ENCODE measurements at regions not wholly inside any gene's neighbourhood (a gene's known extent, or its start where the extent isn't known, plus 50 kb on each side); places are given as distances from the start of the nearest gene placed in this dataset.
A peak's percentile ranks its signal among the peaks of the same experiment; 100 is the strongest.
"Not testable (repeated sequence)": the region's sequence is repeated elsewhere in the genome, so short reads cannot be mapped to it uniquely, and the experiment has no call there.

- no peak overlapping the region for H3K27ac ChIP-seq (ENCODE audit: insufficient read depth, low read length)
- no peaks in the 10 kb centered on the region for H3K27me3 ChIP-seq (ENCODE audit: control insufficient read depth, insufficient read depth, low read length)
- H3K79me2 ChIP-seq (ENCODE audit: control insufficient read depth, insufficient read depth, low read length), result no peaks in the 10 kb centered on the region
- H3K9me3 ChIP-seq (ENCODE audit: control insufficient read depth, insufficient read depth, low read depth, low read length), result no peaks in the 10 kb centered on the region
- no peak overlapping the region for H2AFZ ChIP-seq (ENCODE audit: low read length)
- no peak overlapping the region for H3K4me3 ChIP-seq (replicated peaks in 1 of 4; ENCODE audit: control extremely low read depth in 1 of 4, insufficient read depth in 1 of 4, low read depth in 3 of 4, low read length in 4 of 4)
- no peak for TF ChIP-seq EZH2 (IDR thresholded peaks at IDR 0.05; ENCODE audit: low read length, missing control alignments)
- H3K4me2 ChIP-seq (ENCODE audit: extremely low read depth, insufficient read depth, low read length), result no peak overlapping the region
- no peaks in the 10 kb centered on the region for H3K36me3 ChIP-seq (ENCODE audit: control insufficient read depth, insufficient read depth, low read length)
- H3K4me1 ChIP-seq (ENCODE audit: control insufficient read depth, extremely low read depth, insufficient read depth, low read length), result no peaks in the 10 kb centered on the region
- H3K9ac ChIP-seq (ENCODE audit: insufficient read depth, low read length), result no peak overlapping the region
- no peaks in the 10 kb centered on the region for H4K20me1 ChIP-seq (ENCODE audit: control insufficient read depth, extremely low read depth, insufficient read depth, low read length)
- DNase-seq (ENCODE audit: low read depth in 2 of 2), result peak in 1 of 2 donors; percentile 13
These were observed 249.9 kb downstream of the SHOX2 start for GRCh38 chr3:157856078-157856939.

- not testable (repeated sequence) for H3K4me2 ChIP-seq (ENCODE audit: extremely low read depth, insufficient read depth, low read length); H3K27ac ChIP-seq (ENCODE audit: insufficient read depth, low read length); H3K4me3 ChIP-seq (replicated peaks in 1 of 4; ENCODE audit: control extremely low read depth in 1 of 4, insufficient read depth in 1 of 4, low read depth in 3 of 4, low read length in 4 of 4); H3K4me1 ChIP-seq (ENCODE audit: control insufficient read depth, extremely low read depth, insufficient read depth, low read length); H3K79me2 ChIP-seq (ENCODE audit: control insufficient read depth, insufficient read depth, low read length); H3K27me3 ChIP-seq (ENCODE audit: control insufficient read depth, insufficient read depth, low read length); H3K9me3 ChIP-seq (ENCODE audit: control insufficient read depth, insufficient read depth, low read depth, low read length); H2AFZ ChIP-seq (ENCODE audit: low read length); H4K20me1 ChIP-seq (ENCODE audit: control insufficient read depth, extremely low read depth, insufficient read depth, low read length); H3K9ac ChIP-seq (ENCODE audit: insufficient read depth, low read length); DNase-seq (ENCODE audit: low read depth in 2 of 2); H3K36me3 ChIP-seq (ENCODE audit: control insufficient read depth, insufficient read depth, low read length)
These were observed 260.4 kb downstream of the SHOX2 start for GRCh38 chr3:157845839-157846238.

GRCh38 chr3:157844800-157845565 is 261.2 kb downstream of the SHOX2 start:
- no peaks in the 10 kb centered on the region for H4K20me1 ChIP-seq (ENCODE audit: control insufficient read depth, extremely low read depth, insufficient read depth, low read length)
- H3K9ac ChIP-seq (ENCODE audit: insufficient read depth, low read length), result no peak overlapping the region
- H3K4me2 ChIP-seq (ENCODE audit: extremely low read depth, insufficient read depth, low read length), result no peak overlapping the region
- H2AFZ ChIP-seq (ENCODE audit: low read length), result no peak overlapping the region
- no peak for TF ChIP-seq EZH2 (IDR thresholded peaks at IDR 0.05; ENCODE audit: low read length, missing control alignments)
- TF ChIP-seq CTCF (conservative IDR thresholded peaks at IDR 0.05 in 1 of 2, IDR thresholded peaks at IDR 0.05 in 1 of 2; ENCODE audit: low read depth in 1 of 2, low read length in 2 of 2), result no peak
- no peaks in the 10 kb centered on the region for H3K27me3 ChIP-seq (ENCODE audit: control insufficient read depth, insufficient read depth, low read length)
- no peaks in the 10 kb centered on the region for H3K79me2 ChIP-seq (ENCODE audit: control insufficient read depth, insufficient read depth, low read length)
- no peak overlapping the region for H3K4me3 ChIP-seq (replicated peaks in 1 of 4; ENCODE audit: control extremely low read depth in 1 of 4, insufficient read depth in 1 of 4, low read depth in 3 of 4, low read length in 4 of 4)
- H3K36me3 ChIP-seq (ENCODE audit: control insufficient read depth, insufficient read depth, low read length), result no peaks in the 10 kb centered on the region
- no peak for DNase-seq (ENCODE audit: low read depth in 2 of 2)
- H3K9me3 ChIP-seq (ENCODE audit: control insufficient read depth, insufficient read depth, low read depth, low read length), result no peaks in the 10 kb centered on the region
- no peak overlapping the region for H3K27ac ChIP-seq (ENCODE audit: insufficient read depth, low read length)
- H3K4me1 ChIP-seq (ENCODE audit: control insufficient read depth, extremely low read depth, insufficient read depth, low read length), result no peaks in the 10 kb centered on the region
